NCI-H1105 (cell line): ENCODE measurements at regions not wholly inside any gene's neighbourhood (a gene's known extent, or its start where the extent isn't known, plus 50 kb on each side); places are given as distances from the start of the nearest gene placed in this dataset.

Source experiments
- DNase-seq: peaks from one replicate; lab custom pipeline; 2025; lab: John Stamatoyannopoulos, UW

GRCh38 chrX:71000139-71000538, 68.0 kb downstream of the SNX12 start:
- no peak for DNase-seq

- peak; percentile 1 for DNase-seq
Observed at GRCh38 chrX:70998411-70999027, 67.6 kb upstream of the SLC7A3 start.

- no peak for DNase-seq
Observed at GRCh38 chrX:70995338-70995737, 64.4 kb upstream of the SLC7A3 start.

- DNase-seq = no peak
Observed at GRCh38 chrX:70988425-70988824, 57.5 kb upstream of the SLC7A3 start.
